Skeletal muscle satellite cell (primary cell): ENCODE measurements at regions not wholly inside any gene's neighbourhood (a gene's known extent, or its start where the extent isn't known, plus 50 kb on each side); places are given as distances from the start of the nearest gene placed in this dataset.

Experiments used
- H3K27me3 ChIP-seq: 2 replicates; pipeline ENCODE4 v1.7.0; 2013; ENCODE audit warnings: low read length; ENCODE audit not compliant: control insufficient read depth, insufficient read depth
- H3K36me3 ChIP-seq: 2 replicates; pipeline ENCODE4 v1.7.0; 2013; ENCODE audit warnings: mild to moderate bottlenecking, control low read depth, low read length; ENCODE audit not compliant: insufficient read depth
- H3K4me1 ChIP-seq: 2 replicates; pipeline ENCODE4 v1.7.0; 2013; ENCODE audit warnings: low read length; ENCODE audit not compliant: control insufficient read depth, insufficient read depth
- H3K4me2 ChIP-seq: 2 replicates; pipeline ENCODE4 v1.7.0; 2013; ENCODE audit warnings: mild to moderate bottlenecking, low read length
- H3K4me3 ChIP-seq: 2 replicates; pipeline ENCODE4 v1.7.0; 2013; ENCODE audit warnings: low read length
- H3K9ac ChIP-seq: 2 replicates; pipeline ENCODE4 v1.7.0; 2013; ENCODE audit warnings: mild to moderate bottlenecking, low read depth, low read length, moderate library complexity
- H3K9me3 ChIP-seq: replicated peaks from 2 replicates; pipeline ENCODE4 v1.7.0; 2013; ENCODE audit warnings: mild to moderate bottlenecking, control low read depth, low read length

GRCh38 chr13:29980339-29980738, 129.9 kb upstream of the UBL3 start:
- no peaks in the 10 kb centered on the region for H3K27me3 ChIP-seq
- H3K4me2 ChIP-seq: no peak overlapping the region
- H3K4me1 ChIP-seq: no peaks in the 10 kb centered on the region
- H3K9me3 ChIP-seq: no peaks in the 10 kb centered on the region
- H3K36me3 ChIP-seq: no peaks in the 10 kb centered on the region
- H3K4me3 ChIP-seq: no peak overlapping the region
- no peak overlapping the region for H3K9ac ChIP-seq

GRCh38 chr13:29978211-29978610, 127.8 kb upstream of the UBL3 start:
- Histone ChIP-seq H3K4me3 (no peak overlapping the region), H3K4me2 (no peak overlapping the region), H3K4me1 (no peaks in the 10 kb centered on the region), H3K36me3 (no peaks in the 10 kb centered on the region), H3K27me3 (no peaks in the 10 kb centered on the region), H3K9me3 (no peaks in the 10 kb centered on the region), H3K9ac (no peak overlapping the region)

GRCh38 chr13:29977476-29978120, 127.2 kb upstream of the UBL3 start:
- no peaks in the 10 kb centered on the region for H3K36me3 ChIP-seq
- H3K4me2 ChIP-seq: no peak overlapping the region

GRCh38 chr13:29976535-29976934, 126.1 kb upstream of the UBL3 start:
- Histone ChIP-seq H3K9ac (no peak overlapping the region), H3K4me2 (no peak overlapping the region), H3K4me3 (no peak overlapping the region), H3K4me1 (no peaks in the 10 kb centered on the region), H3K36me3 (no peaks in the 10 kb centered on the region), H3K27me3 (no peaks in the 10 kb centered on the region), H3K9me3 (no peaks in the 10 kb centered on the region)

More at GRCh38 chr13:29977476-29978120, 127.2 kb upstream of the UBL3 start:
- H3K4me3 ChIP-seq: no peak overlapping the region
- no peaks in the 10 kb centered on the region for H3K4me1 ChIP-seq
- no peaks in the 10 kb centered on the region for H3K27me3 ChIP-seq
- H3K9me3 ChIP-seq: no peaks in the 10 kb centered on the region
- H3K9ac ChIP-seq: no peak overlapping the region

- H3K9me3 ChIP-seq: no peaks in the 10 kb centered on the region
- no peaks in the 10 kb centered on the region for H3K36me3 ChIP-seq
- no peak overlapping the region for H3K4me2 ChIP-seq
- no peaks in the 10 kb centered on the region for H3K27me3 ChIP-seq
- H3K4me3 ChIP-seq: no peak overlapping the region
- H3K4me1 ChIP-seq: no peaks in the 10 kb centered on the region
- no peak overlapping the region for H3K9ac ChIP-seq
Observed at GRCh38 chr13:29975283-29975682, 124.9 kb upstream of the UBL3 start.

GRCh38 chr13:29969286-29969685, 118.9 kb upstream of the UBL3 start:
- Histone ChIP-seq H3K27me3 (no peaks in the 10 kb centered on the region), H3K36me3 (no peaks in the 10 kb centered on the region), H3K4me2 (no peak overlapping the region), H3K4me1 (peaks cover 3% of the 10 kb centered on the region), H3K4me3 (no peak overlapping the region), H3K9ac (no peak overlapping the region), H3K9me3 (no peaks in the 10 kb centered on the region)

GRCh38 chr13:29964181-29964845, 113.9 kb upstream of the UBL3 start:
- H3K36me3 ChIP-seq: no peaks in the 10 kb centered on the region
- no peak overlapping the region for H3K4me3 ChIP-seq
- H3K9me3 ChIP-seq: no peaks in the 10 kb centered on the region
- H3K27me3 ChIP-seq: peaks cover 6% of the 10 kb centered on the region
- H3K4me1 ChIP-seq: peaks cover 3% of the 10 kb centered on the region
- H3K9ac ChIP-seq: no peak overlapping the region
- H3K4me2 ChIP-seq: no peak overlapping the region

GRCh38 chr13:29963089-29963488, 112.7 kb upstream of the UBL3 start:
- Histone ChIP-seq H3K4me1 (no peaks in the 10 kb centered on the region), H3K9me3 (no peaks in the 10 kb centered on the region), H3K9ac (no peak overlapping the region), H3K4me3 (no peak overlapping the region), H3K36me3 (no peaks in the 10 kb centered on the region), H3K4me2 (no peak overlapping the region), H3K27me3 (peaks cover 18% of the 10 kb centered on the region)

GRCh38 chr13:29961036-29961670, 110.7 kb upstream of the UBL3 start:
- no peak overlapping the region for H3K4me3 ChIP-seq
- no peaks in the 10 kb centered on the region for H3K4me1 ChIP-seq
- H3K4me2 ChIP-seq: no peak overlapping the region
- no peaks in the 10 kb centered on the region for H3K36me3 ChIP-seq
- H3K27me3 ChIP-seq: peaks cover 36% of the 10 kb centered on the region
- no peak overlapping the region for H3K9ac ChIP-seq
- H3K9me3 ChIP-seq: no peaks in the 10 kb centered on the region

GRCh38 chr13:29959603-29960002, 109.2 kb upstream of the UBL3 start:
- H3K9me3 ChIP-seq: no peaks in the 10 kb centered on the region
- no peaks in the 10 kb centered on the region for H3K36me3 ChIP-seq
- H3K4me2 ChIP-seq: no peak overlapping the region
- H3K4me1 ChIP-seq: no peaks in the 10 kb centered on the region
- peaks cover 43% of the 10 kb centered on the region for H3K27me3 ChIP-seq
- H3K9ac ChIP-seq: no peak overlapping the region
- no peak overlapping the region for H3K4me3 ChIP-seq

GRCh38 chr13:29959086-29959485, 108.7 kb upstream of the UBL3 start:
- H3K4me3 ChIP-seq: no peak overlapping the region
- no peaks in the 10 kb centered on the region for H3K36me3 ChIP-seq
- H3K9ac ChIP-seq: no peak overlapping the region
- H3K4me1 ChIP-seq: no peaks in the 10 kb centered on the region
- peaks cover 48% of the 10 kb centered on the region for H3K27me3 ChIP-seq
- H3K4me2 ChIP-seq: no peak overlapping the region
- no peaks in the 10 kb centered on the region for H3K9me3 ChIP-seq

- no peaks in the 10 kb centered on the region for H3K4me1 ChIP-seq
- no peak overlapping the region for H3K4me3 ChIP-seq
- no peaks in the 10 kb centered on the region for H3K36me3 ChIP-seq
- no peak overlapping the region for H3K4me2 ChIP-seq
- H3K27me3 ChIP-seq: peaks cover 54% of the 10 kb centered on the region
- no peaks in the 10 kb centered on the region for H3K9me3 ChIP-seq
- no peak overlapping the region for H3K9ac ChIP-seq
Observed at GRCh38 chr13:29958476-29958875, 108.1 kb upstream of the UBL3 start.
